BLaER1 treated with 17β-estradiol and CSF1 and Interleukin-3, amounts not matched to agents 10 nM and 100 nM (cell line): ENCODE measurements at regions not wholly inside any gene's neighbourhood (a gene's known extent, or its start where the extent isn't known, plus 50 kb on each side); places are given as distances from the start of the nearest gene placed in this dataset.

Experiments used
- H3K27ac ChIP-seq, 11 experiments: shearing (Covaris generic); formaldehyde crosslinking; 2 replicates each; pipeline ENCODE4 v1.8.1; 2022
- H3K27me3 ChIP-seq, 11 experiments: shearing (Covaris generic); formaldehyde crosslinking; 2 replicates each; pipeline ENCODE4 v1.8.1; 2022
- H3K36me3 ChIP-seq, 11 experiments: shearing (Covaris generic); formaldehyde crosslinking; 2 replicates each; pipeline ENCODE4 v1.8.1; 2022
- H3K4me1 ChIP-seq, 10 experiments: shearing (Covaris generic); formaldehyde crosslinking; 2 replicates each; pipeline ENCODE4 v1.8.1; 2022
- H3K4me2 ChIP-seq, 11 experiments: shearing (Covaris generic); formaldehyde crosslinking; 2 replicates each; pipeline ENCODE4 v1.8.1; 2022
- H3K4me3 ChIP-seq, 10 experiments: shearing (Covaris generic); formaldehyde crosslinking; 2 replicates each; pipeline ENCODE4 v1.8.1; 2022
- H3K9ac ChIP-seq, 11 experiments: shearing (Covaris generic); formaldehyde crosslinking; 2 replicates each; pipeline ENCODE4 v1.8.1; 2022
- H3K9me3 ChIP-seq, 11 experiments: shearing (Covaris generic); formaldehyde crosslinking; replicated peaks in 1 of 11; 2 replicates each; pipeline ENCODE4 v1.8.1; 2022
- H4K20me1 ChIP-seq, 11 experiments: shearing (Covaris generic); formaldehyde crosslinking; 2 replicates each; pipeline ENCODE4 v1.8.1; 2022
- Cebpa-rat ChIP-seq, 11 experiments: shearing (Covaris generic); IDR thresholded peaks; 2 replicates each; pipeline ENCODE4 v1.8.1; 2022

- H3K9me3 ChIP-seq = peaks cover 34 to 72% (median 60%) of the 10 kb centered on the region in 11 experiments
- H3K4me2 ChIP-seq = no peak overlapping the region
- no peak for TF ChIP-seq Cebpa-rat (IDR thresholded peaks at IDR 0.05)
- H3K9ac ChIP-seq = no peak overlapping the region
- no peak overlapping the region for H3K27ac ChIP-seq
- no peaks in the 10 kb centered on the region for H3K27me3 ChIP-seq
- no peak overlapping the region for H3K4me3 ChIP-seq
- no peaks in the 10 kb centered on the region for H3K36me3 ChIP-seq
- H3K4me1 ChIP-seq = no peaks in the 10 kb centered on the region
- H4K20me1 ChIP-seq = no peaks in the 10 kb centered on the region
Observed at GRCh38 chr20:16135630-16136029, 437.6 kb downstream of the KIF16B start.

GRCh38 chr20:16132036-16132798, 441.0 kb downstream of the KIF16B start:
- H4K20me1 ChIP-seq = no peaks in the 10 kb centered on the region
- H3K4me1 ChIP-seq = no peaks in the 10 kb centered on the region
- H3K9ac ChIP-seq = no peak overlapping the region
- 0 out of 22 replicates have a peak, but pooled peaks of 1 of the 11 experiments have one; percentile 26 for TF ChIP-seq Cebpa-rat (IDR thresholded peaks at IDR 0.05)
- no peak overlapping the region for H3K4me3 ChIP-seq
- H3K9me3 ChIP-seq = peaks cover 36 to 90% (median 62%) of the 10 kb centered on the region in 11 experiments
- no peaks in the 10 kb centered on the region for H3K27me3 ChIP-seq
- no peak overlapping the region for H3K27ac ChIP-seq
- H3K4me2 ChIP-seq = no peak overlapping the region
- H3K36me3 ChIP-seq = no peaks in the 10 kb centered on the region

- H3K4me2 ChIP-seq = no peak overlapping the region
- no peak overlapping the region for H3K9ac ChIP-seq
- peaks cover 13 to 80% (median 53%) of the 10 kb centered on the region in 11 experiments; a peak in 20 of 22 replicates for H3K9me3 ChIP-seq
- no peak overlapping the region for H3K4me3 ChIP-seq
- TF ChIP-seq Cebpa-rat (IDR thresholded peaks at IDR 0.05) = no peak
- H4K20me1 ChIP-seq = no peaks in the 10 kb centered on the region
- H3K27me3 ChIP-seq = no peaks in the 10 kb centered on the region
- H3K27ac ChIP-seq = no peak overlapping the region
- H3K4me1 ChIP-seq = peaks cover 0 to 5% (median 0%) of the 10 kb centered on the region in 10 experiments; a peak in 1 of 20 replicates
- H3K36me3 ChIP-seq = no peaks in the 10 kb centered on the region
Observed at GRCh38 chr20:16129411-16129810, 443.8 kb downstream of the KIF16B start.

GRCh38 chr20:16128538-16129106, 444.6 kb downstream of the KIF16B start:
- no peaks in the 10 kb centered on the region for H3K27me3 ChIP-seq
- H3K9me3 ChIP-seq = peaks cover 13 to 72% (median 50%) of the 10 kb centered on the region in 11 experiments; a peak in 19 of 22 replicates
- no peaks in the 10 kb centered on the region for H3K36me3 ChIP-seq
- no peaks in the 10 kb centered on the region for H4K20me1 ChIP-seq
- no peak overlapping the region for H3K4me3 ChIP-seq
- no peak overlapping the region for H3K4me2 ChIP-seq
- no peak overlapping the region for H3K27ac ChIP-seq
- no peak overlapping the region for H3K9ac ChIP-seq
- peak in 2 of 11 experiments; percentile 5 to 53; a peak in 1 of 22 replicates for TF ChIP-seq Cebpa-rat (IDR thresholded peaks at IDR 0.05)
- peaks cover 0 to 5% (median 0%) of the 10 kb centered on the region in 10 experiments; a peak in 1 of 20 replicates for H3K4me1 ChIP-seq

- no peak for TF ChIP-seq Cebpa-rat (IDR thresholded peaks at IDR 0.05)
- Histone ChIP-seq H3K36me3 (no peaks in the 10 kb centered on the region), H3K27ac (no peak overlapping the region), H3K4me2 (no peak overlapping the region), H3K9me3 (peaks cover 5 to 59% (median 36%) of the 10 kb centered on the region in 11 experiments; a peak in 19 of 22 replicates), H4K20me1 (no peaks in the 10 kb centered on the region), H3K9ac (no peak overlapping the region), H3K27me3 (no peaks in the 10 kb centered on the region), H3K4me1 (peaks cover 0 to 5% (median 0%) of the 10 kb centered on the region in 10 experiments; a peak in 1 of 20 replicates), H3K4me3 (no peak overlapping the region)
Observed at GRCh38 chr20:16125816-16126215, 447.4 kb downstream of the KIF16B start.

- peaks cover 0 to 5% (median 0%) of the 10 kb centered on the region in 10 experiments; a peak in 1 of 20 replicates for H3K4me1 ChIP-seq
- no peaks in the 10 kb centered on the region for H3K36me3 ChIP-seq
- TF ChIP-seq Cebpa-rat (IDR thresholded peaks at IDR 0.05) = no peak
- no peak overlapping the region for H3K27ac ChIP-seq
- H3K9me3 ChIP-seq = peaks cover 5 to 53% (median 35%) of the 10 kb centered on the region in 11 experiments; a peak in 19 of 22 replicates
- no peaks in the 10 kb centered on the region for H3K27me3 ChIP-seq
- no peak overlapping the region for H3K4me2 ChIP-seq
- no peak overlapping the region for H3K4me3 ChIP-seq
- no peaks in the 10 kb centered on the region for H4K20me1 ChIP-seq
- no peak overlapping the region for H3K9ac ChIP-seq
Observed at GRCh38 chr20:16124911-16125776, 448.1 kb downstream of the KIF16B start.

- H3K4me2 ChIP-seq = no peak overlapping the region
- TF ChIP-seq Cebpa-rat (IDR thresholded peaks at IDR 0.05) = no peak
- H3K9ac ChIP-seq = no peak overlapping the region
- H3K36me3 ChIP-seq = no peaks in the 10 kb centered on the region
- H3K27ac ChIP-seq = no peak overlapping the region
- H3K9me3 ChIP-seq = peaks cover 5 to 54% (median 31%) of the 10 kb centered on the region in 11 experiments; a peak in 20 of 22 replicates
- H4K20me1 ChIP-seq = no peaks in the 10 kb centered on the region
- no peak overlapping the region for H3K4me3 ChIP-seq
- no peaks in the 10 kb centered on the region for H3K27me3 ChIP-seq
- peaks cover 0 to 5% (median 0%) of the 10 kb centered on the region in 10 experiments; a peak in 1 of 20 replicates for H3K4me1 ChIP-seq
Observed at GRCh38 chr20:16124491-16124890, 448.8 kb downstream of the KIF16B start.

- no peak overlapping the region for H3K27ac ChIP-seq
- H3K9ac ChIP-seq = no peak overlapping the region
- H3K4me1 ChIP-seq = peaks cover 0 to 5% (median 0%) of the 10 kb centered on the region in 10 experiments; a peak in 1 of 20 replicates
- H3K27me3 ChIP-seq = no peaks in the 10 kb centered on the region
- peaks cover 12 to 54% (median 29%) of the 10 kb centered on the region in 11 experiments for H3K9me3 ChIP-seq
- H4K20me1 ChIP-seq = no peaks in the 10 kb centered on the region
- H3K4me3 ChIP-seq = no peak overlapping the region
- no peak overlapping the region for H3K4me2 ChIP-seq
- no peak for TF ChIP-seq Cebpa-rat (IDR thresholded peaks at IDR 0.05)
- H3K36me3 ChIP-seq = no peaks in the 10 kb centered on the region
Observed at GRCh38 chr20:16123623-16124022, 449.6 kb downstream of the KIF16B start.

- H3K9me3 ChIP-seq = peaks cover 17 to 51% (median 29%) of the 10 kb centered on the region in 11 experiments; a peak in 21 of 22 replicates
- TF ChIP-seq Cebpa-rat (IDR thresholded peaks at IDR 0.05) = no peak
- peaks cover 5 to 14% (median 9%) of the 10 kb centered on the region in 10 experiments; a peak in 13 of 20 replicates for H3K4me1 ChIP-seq
- H3K27me3 ChIP-seq = no peaks in the 10 kb centered on the region
- H3K9ac ChIP-seq = no peak overlapping the region
- no peak overlapping the region for H3K27ac ChIP-seq
- no peaks in the 10 kb centered on the region for H3K36me3 ChIP-seq
- no peaks in the 10 kb centered on the region for H4K20me1 ChIP-seq
- no peak overlapping the region for H3K4me2 ChIP-seq
- no peak overlapping the region for H3K4me3 ChIP-seq
Observed at GRCh38 chr20:16119909-16120308, 453.3 kb downstream of the KIF16B start.
